H9 (cell line): ENCODE measurements at regions not wholly inside any gene's neighbourhood (a gene's known extent, or its start where the extent isn't known, plus 50 kb on each side); places are given as distances from the start of the nearest gene placed in this dataset.

Experiments
- DNase-seq: peaks from one replicate; pipeline ENCODE4 v3.0.0-alpha.2; 2017
- H2AFZ ChIP-seq: one replicate; pipeline ENCODE4 v1.6.1; 2013; ENCODE audit warnings: mild to moderate bottlenecking, low read length, control low read depth, moderate library complexity
- H2AK5ac ChIP-seq: 2 replicates; pipeline ENCODE4 v1.6.1; 2013; ENCODE audit warnings: low read length, control low read depth, mixed read lengths; ENCODE audit not compliant: insufficient read length
- H2BK120ac ChIP-seq: one replicate; pipeline ENCODE4 v1.6.1; 2013; ENCODE audit warnings: low read depth, mild to moderate bottlenecking, low read length, control low read depth, inconsistent platforms; ENCODE audit not compliant: poor library complexity, severe bottlenecking
- H2BK12ac ChIP-seq: 2 replicates; pipeline ENCODE4 v1.6.1; 2013; ENCODE audit warnings: low read length, control low read depth, mixed read lengths, low read depth; ENCODE audit not compliant: insufficient read length
- H2BK15ac ChIP-seq: 2 replicates; pipeline ENCODE4 v1.6.1; 2013; ENCODE audit warnings: low read depth, low read length, control low read depth
- H2BK20ac ChIP-seq: one replicate; pipeline ENCODE4 v1.6.1; 2013; ENCODE audit warnings: low read depth, mild to moderate bottlenecking, low read length, control low read depth, inconsistent platforms; ENCODE audit not compliant: poor library complexity, severe bottlenecking
- H2BK5ac ChIP-seq: 2 replicates; pipeline ENCODE4 v1.6.1; 2013; ENCODE audit warnings: low read length, control low read depth, mixed read lengths; ENCODE audit not compliant: insufficient read length
- H3K14ac ChIP-seq: 2 replicates; pipeline ENCODE4 v1.6.1; 2013; ENCODE audit warnings: low read length, control low read depth; ENCODE audit not compliant: insufficient read depth
- H3K18ac ChIP-seq: 2 replicates; pipeline ENCODE4 v1.6.1; 2013; ENCODE audit warnings: low read depth, mild to moderate bottlenecking, mixed read lengths, low read length, control low read depth; ENCODE audit not compliant: insufficient read length
- H3K23ac ChIP-seq: 2 replicates; pipeline ENCODE4 v1.6.1; 2013; ENCODE audit warnings: low read length, control low read depth, mixed read lengths, low read depth; ENCODE audit not compliant: insufficient read length
- H3K23me2 ChIP-seq: 2 replicates; pipeline ENCODE4 v1.6.1; 2013; ENCODE audit warnings: low read depth, mild to moderate bottlenecking, mixed read lengths, low read length, control low read depth; ENCODE audit not compliant: insufficient read length, poor library complexity, severe bottlenecking
- H3K27ac ChIP-seq: 2 replicates; pipeline ENCODE4 v1.5.1; 2013; ENCODE audit warnings: low read length, control low read depth, mixed read lengths, low read depth; ENCODE audit not compliant: insufficient read length
- H3K27me3 ChIP-seq: 2 replicates; pipeline ENCODE4 v1.6.1; 2013; ENCODE audit warnings: low read length, control low read depth, inconsistent platforms; ENCODE audit not compliant: insufficient read depth
- H3K4ac ChIP-seq: 2 replicates; pipeline ENCODE4 v1.6.1; 2013; ENCODE audit warnings: low read depth, mild to moderate bottlenecking, control low read depth, inconsistent platforms, low read length, moderate library complexity
- H3K4me1 ChIP-seq: 2 replicates; pipeline ENCODE4 v1.6.1; 2013; ENCODE audit warnings: low read length, control low read depth, inconsistent platforms; ENCODE audit not compliant: insufficient read depth
- H3K4me2 ChIP-seq: 2 replicates; pipeline ENCODE4 v1.6.1; 2013; ENCODE audit warnings: low read length, control low read depth, mixed read lengths; ENCODE audit not compliant: insufficient read length, insufficient read depth
- H3K56ac ChIP-seq: 2 replicates; pipeline ENCODE4 v1.6.1; 2013; ENCODE audit warnings: low read depth, mild to moderate bottlenecking, mixed read lengths, low read length, control low read depth; ENCODE audit not compliant: insufficient read length
- H3K79me1 ChIP-seq: 2 replicates; pipeline ENCODE4 v1.6.1; 2013; ENCODE audit warnings: low read depth, mild to moderate bottlenecking, moderate library complexity, low read length, control low read depth, inconsistent platforms; ENCODE audit not compliant: insufficient read depth, poor library complexity, severe bottlenecking
- H3K79me2 ChIP-seq: 2 replicates; pipeline ENCODE4 v1.6.1; 2013; ENCODE audit warnings: low read length, control low read depth, inconsistent platforms; ENCODE audit not compliant: insufficient read depth
- H3K9ac ChIP-seq: 2 replicates; pipeline ENCODE4 v1.6.1; 2013; ENCODE audit warnings: low read length, control low read depth, mixed read lengths; ENCODE audit not compliant: insufficient read length; ENCODE audit errors: extremely low read depth
- H3K9me3 ChIP-seq: one replicate; pipeline ENCODE4 v1.6.1; 2013; ENCODE audit warnings: low read depth, low read length, inconsistent platforms; ENCODE audit not compliant: control insufficient read depth
- H3T11ph ChIP-seq: one replicate; pipeline ENCODE4 v1.6.1; 2013; ENCODE audit warnings: mild to moderate bottlenecking, low read length, control low read depth, inconsistent platforms
- H4K20me1 ChIP-seq: one replicate; pipeline ENCODE4 v1.6.1; 2013; ENCODE audit not compliant: control insufficient read depth, insufficient read length, insufficient read depth
- H4K5ac ChIP-seq: 2 replicates; pipeline ENCODE4 v1.6.1; 2013; ENCODE audit warnings: low read depth, mild to moderate bottlenecking, mixed read lengths, low read length, control low read depth; ENCODE audit not compliant: insufficient read length
- H4K8ac ChIP-seq: replicated peaks from 2 replicates; pipeline ENCODE4 v1.6.1; 2013; ENCODE audit warnings: low read length, control low read depth, mixed read lengths, low read depth; ENCODE audit not compliant: insufficient read length
- H4K91ac ChIP-seq: 2 replicates; pipeline ENCODE4 v1.6.1; 2013; ENCODE audit warnings: low read depth, mild to moderate bottlenecking, moderate library complexity, mixed read lengths, low read length, control low read depth; ENCODE audit not compliant: insufficient read length
- H3K27ac Mint-ChIP-seq, 3 experiments: 2 replicates in 2 of 3; 3 replicates in 1 of 3; pipeline ENCODE4 v1.8.0; 2020 to 2021; ENCODE audit warnings: mixed read lengths in 3 of 3, mild to moderate bottlenecking in 1 of 3, moderate library complexity in 1 of 3
- H3K27me3 Mint-ChIP-seq: 2 replicates; pipeline ENCODE4 v1.8.0; 2021; ENCODE audit warnings: low read depth, mild to moderate bottlenecking, moderate library complexity, mixed read lengths
- H3K36me3 Mint-ChIP-seq, 3 experiments: 2 replicates in 2 of 3; 3 replicates in 1 of 3; pipeline ENCODE4 v1.8.0; 2020 to 2021; ENCODE audit warnings: low read depth in 3 of 3, mixed read lengths in 3 of 3; ENCODE audit not compliant: insufficient read depth in 1 of 3
- H3K4me1 Mint-ChIP-seq, 2 experiments: 2 replicates each; pipeline ENCODE4 v1.8.0; 2020; ENCODE audit warnings: mixed read lengths in 2 of 2
- H3K4me3 Mint-ChIP-seq, 2 experiments: 2 replicates in 1 of 2; 3 replicates in 1 of 2; pipeline ENCODE4 v1.8.0; 2020 to 2021; ENCODE audit warnings: mild to moderate bottlenecking in 2 of 2, mixed read lengths in 2 of 2, moderate library complexity in 1 of 2
- H3K9me3 Mint-ChIP-seq, 2 experiments: 2 replicates in 1 of 2; 3 replicates in 1 of 2; pipeline ENCODE4 v1.8.0; 2020; ENCODE audit warnings: mild to moderate bottlenecking in 2 of 2, mixed read lengths in 2 of 2, moderate library complexity in 1 of 2
- CTCF ChIP-seq: fragments of 200-600 bp; sonication (generic); conservative IDR thresholded peaks from 3 replicates; pipeline ENCODE4 v1.8.0; 2021; ENCODE audit warnings: antibody characterized with exemption, mild to moderate bottlenecking
- WGBS: extraction: QIAGEN DNeasy Blood & Tissue Kit; methylation state at CpG from one replicate; pipeline ENCODE4 v1.1.7; 2013; ENCODE audit warnings: missing lambda C conversion rate, low lambda C conversion rate, mixed read lengths; ENCODE audit not compliant: insufficient read length; ENCODE audit errors: extremely low coverage; 5-methylcytosine and 5-hydroxymethylcytosine counted together

GRCh38 chr11:45042560-45042959 is 91.9 kb upstream of the TP53I11 start:
- Histone ChIP-seq H3K79me1 (no peaks in the 10 kb centered on the region), H4K91ac (no peak overlapping the region), H4K20me1 (no peaks in the 10 kb centered on the region), H3K4me1 (no peaks in the 10 kb centered on the region), H2BK20ac (no peak overlapping the region), H2AK5ac (no peak overlapping the region), H2BK15ac (no peak overlapping the region), H2AFZ (no peak overlapping the region), H3K4me2 (no peak overlapping the region), H3T11ph (no peak overlapping the region), H3K56ac (no peak overlapping the region), H3K14ac (no peak overlapping the region; the same call in 1 of the 2 replicates), H4K8ac (no peak overlapping the region), H3K79me2 (no peaks in the 10 kb centered on the region), H3K23ac (no peak overlapping the region), H2BK5ac (no peak overlapping the region), H3K27me3 (no peaks in the 10 kb centered on the region), H3K27ac (no peak overlapping the region), H2BK12ac (no peak overlapping the region), H4K5ac (no peak overlapping the region), H3K18ac (no peak overlapping the region), H3K4ac (no peak overlapping the region), H3K9ac (no peak overlapping the region), H2BK120ac (no peak overlapping the region), H3K23me2 (no peaks in the 10 kb centered on the region), H3K9me3 (peaks cover 8% of the 10 kb centered on the region)
- H3K36me3 Mint-ChIP-seq = peaks cover 0 to 16% (median 5%) of the 10 kb centered on the region in 3 experiments; a peak in 4 of 7 replicates
- H3K27ac Mint-ChIP-seq = no peak overlapping the region
- H3K9me3 Mint-ChIP-seq = peaks cover 8 to 14% of the 10 kb centered on the region in 2 experiments; a peak in 4 of 5 replicates
- WGBS = no CpG with 5 or more reads among the region's 4 CpGs
- H3K27me3 Mint-ChIP-seq = peaks cover 9% of the 10 kb centered on the region
- no peak for TF ChIP-seq CTCF
- H3K4me1 Mint-ChIP-seq = peaks cover 5 to 17% of the 10 kb centered on the region in 2 experiments
- DNase-seq = no peak
- H3K4me3 Mint-ChIP-seq = no peak overlapping the region
